CD8-positive, alpha-beta memory T cell (primary cell): ENCODE measurements at regions not wholly inside any gene's neighbourhood (a gene's known extent, or its start where the extent isn't known, plus 50 kb on each side); places are given as distances from the start of the nearest gene placed in this dataset.

Source experiments
- CTCF ChIA-PET: fragments of 350-600 bp; sonication (Branson Sonifier 250); formaldehyde crosslinking; loops from one replicate; lab custom pipeline; 2021; ENCODE audit warnings: antibody characterized with exemption; lab: Charles Lee
- POLR2A ChIA-PET: fragments of 350-600 bp; sonication (Branson Sonifier 250); formaldehyde crosslinking; loops from one replicate; lab custom pipeline; 2021; ENCODE audit warnings: antibody characterized with exemption; lab: Charles Lee
- DNase-seq, 5 donors: peaks; one replicate each; pipeline versions ENCODE4 v3.0.0 to v3.0.0-alpha.2; 2020 to 2022; ENCODE audit warnings: mixed read lengths in 1 of 5
- H3K27ac ChIP-seq: one replicate; pipeline ENCODE4 v1.7.0; 2013; ENCODE audit warnings: low read depth, mild to moderate bottlenecking, low read length, moderate library complexity
- H3K27me3 ChIP-seq: 2 replicates; pipeline ENCODE4 v1.7.0; 2013; ENCODE audit warnings: low read length, mild to moderate bottlenecking; ENCODE audit not compliant: insufficient read depth, poor library complexity, severe bottlenecking
- H3K36me3 ChIP-seq: 2 replicates; pipeline ENCODE4 v1.7.0; 2013; ENCODE audit warnings: mild to moderate bottlenecking, low read length, moderate library complexity; ENCODE audit not compliant: insufficient read depth
- H3K4me1 ChIP-seq: 2 replicates; pipeline ENCODE4 v1.7.0; 2013; ENCODE audit warnings: mild to moderate bottlenecking, low read length, moderate library complexity; ENCODE audit not compliant: insufficient read depth
- H3K4me3 ChIP-seq: 2 replicates; pipeline ENCODE4 v1.7.0; 2013; ENCODE audit warnings: mild to moderate bottlenecking, low read length
- H3K9me3 ChIP-seq: 2 replicates; pipeline ENCODE4 v1.7.0; 2013; ENCODE audit warnings: mild to moderate bottlenecking, low read length
- H3K27ac Mint-ChIP-seq, 8 donors: one replicate each; pipeline ENCODE4 v1.8.0; 2020 to 2021; ENCODE audit warnings: mixed read lengths in 8 of 8, mild to moderate bottlenecking in 6 of 8, inconsistent platforms in 3 of 8, moderate library complexity in 3 of 8
- H3K27me3 Mint-ChIP-seq, 2 donors: one replicate each; pipeline ENCODE4 v1.8.0; 2020 to 2021; ENCODE audit warnings: mixed read lengths in 2 of 2, mild to moderate bottlenecking in 1 of 2, moderate library complexity in 1 of 2
- H3K36me3 Mint-ChIP-seq, 3 donors: one replicate each; pipeline ENCODE4 v1.8.0; 2020 to 2021; ENCODE audit warnings: mixed read lengths in 3 of 3, inconsistent platforms in 1 of 3, mild to moderate bottlenecking in 1 of 3
- H3K4me1 Mint-ChIP-seq, 3 donors: one replicate each; pipeline ENCODE4 v1.8.0; 2020 to 2021; ENCODE audit warnings: mixed read lengths in 3 of 3, inconsistent platforms in 1 of 3, mild to moderate bottlenecking in 1 of 3
- H3K4me3 Mint-ChIP-seq, 7 donors: one replicate each; pipeline ENCODE4 v1.8.0; 2020 to 2021; ENCODE audit warnings: mixed read lengths in 7 of 7, mild to moderate bottlenecking in 6 of 7, moderate library complexity in 4 of 7, inconsistent platforms in 2 of 7
- H3K9me3 Mint-ChIP-seq, 5 donors: one replicate each; pipeline ENCODE4 v1.8.0; 2020 to 2022; ENCODE audit warnings: mixed read lengths in 5 of 5, mild to moderate bottlenecking in 3 of 5, moderate library complexity in 2 of 5, inconsistent platforms in 1 of 5

- H3K4me1 ChIP-seq: no peaks in the 10 kb centered on the region
- Mint-ChIP-seq H3K4me3 (no peak overlapping the region), H3K4me1 (no peaks in the 10 kb centered on the region), H3K36me3 (no peaks in the 10 kb centered on the region), H3K27ac (no peak overlapping the region), H3K9me3 (no peaks in the 10 kb centered on the region), H3K27me3 (no peaks in the 10 kb centered on the region)
- CTCF ChIA-PET: no interaction called here
- no peak for DNase-seq
- H3K27ac ChIP-seq: no peak overlapping the region
- no peaks in the 10 kb centered on the region for H3K27me3 ChIP-seq
- no peaks in the 10 kb centered on the region for H3K9me3 ChIP-seq
- H3K4me3 ChIP-seq: no peak overlapping the region
- H3K36me3 ChIP-seq: no peaks in the 10 kb centered on the region
- POLR2A ChIA-PET: no interaction called here
These were observed 110.5 kb downstream of the VEGFA start for GRCh38 chr6:43880236-43881137.

- no peak overlapping the region for H3K27ac Mint-ChIP-seq
- H3K4me1 Mint-ChIP-seq: no peaks in the 10 kb centered on the region
- H3K9me3 Mint-ChIP-seq: no peaks in the 10 kb centered on the region
These were observed 109.7 kb downstream of the VEGFA start for GRCh38 chr6:43879722-43880121.

GRCh38 chr6:43878823-43879495 is 108.9 kb downstream of the VEGFA start:
- Histone ChIP-seq H3K4me1 (no peaks in the 10 kb centered on the region), H3K36me3 (no peaks in the 10 kb centered on the region), H3K27me3 (no peaks in the 10 kb centered on the region), H3K9me3 (no peaks in the 10 kb centered on the region), H3K4me3 (no peak overlapping the region), H3K27ac (no peak overlapping the region)
- no peaks in the 10 kb centered on the region for H3K4me1 Mint-ChIP-seq
- no peak for DNase-seq
- H3K27ac Mint-ChIP-seq: no peak overlapping the region
- POLR2A ChIA-PET: no interaction called here
- H3K27me3 Mint-ChIP-seq: no peaks in the 10 kb centered on the region
- CTCF ChIA-PET: no interaction called here
- no peaks in the 10 kb centered on the region for H3K9me3 Mint-ChIP-seq
- H3K4me3 Mint-ChIP-seq: no peak overlapping the region
- no peaks in the 10 kb centered on the region for H3K36me3 Mint-ChIP-seq

More at GRCh38 chr6:43879722-43880121, 109.7 kb downstream of the VEGFA start:
- Histone ChIP-seq H3K4me1 (no peaks in the 10 kb centered on the region), H3K9me3 (no peaks in the 10 kb centered on the region), H3K36me3 (no peaks in the 10 kb centered on the region), H3K27ac (no peak overlapping the region), H3K4me3 (no peak overlapping the region), H3K27me3 (no peaks in the 10 kb centered on the region)
- Mint-ChIP-seq H3K27me3 (no peaks in the 10 kb centered on the region), H3K4me3 (no peak overlapping the region), H3K36me3 (no peaks in the 10 kb centered on the region)
- no peak for DNase-seq
- POLR2A ChIA-PET: no interaction called here
- CTCF ChIA-PET: no interaction called here

GRCh38 chr6:43878127-43878634 is 108.2 kb downstream of the VEGFA start:
- Histone ChIP-seq H3K27me3 (no peaks in the 10 kb centered on the region), H3K4me1 (no peaks in the 10 kb centered on the region), H3K27ac (no peak overlapping the region), H3K36me3 (no peaks in the 10 kb centered on the region), H3K9me3 (no peaks in the 10 kb centered on the region), H3K4me3 (no peak overlapping the region)
- H3K36me3 Mint-ChIP-seq: no peaks in the 10 kb centered on the region
- no peak for DNase-seq
- no peak overlapping the region for H3K4me3 Mint-ChIP-seq
- H3K27ac Mint-ChIP-seq: no peak overlapping the region
- no peaks in the 10 kb centered on the region for H3K9me3 Mint-ChIP-seq
- H3K4me1 Mint-ChIP-seq: no peaks in the 10 kb centered on the region
- ChIA-PET CTCF (no interaction called here), POLR2A (no interaction called here)
- H3K27me3 Mint-ChIP-seq: no peaks in the 10 kb centered on the region

GRCh38 chr6:43877463-43878126 is 107.6 kb downstream of the VEGFA start:
- Mint-ChIP-seq H3K9me3 (no peaks in the 10 kb centered on the region), H3K27me3 (no peaks in the 10 kb centered on the region)
- POLR2A ChIA-PET: no interaction called here

GRCh38 chr6:43877036-43877435 is 107.0 kb downstream of the VEGFA start:
- no peak overlapping the region for H3K4me3 Mint-ChIP-seq
- POLR2A ChIA-PET: no interaction called here

More at GRCh38 chr6:43877463-43878126, 107.6 kb downstream of the VEGFA start:
- H3K36me3 Mint-ChIP-seq: no peaks in the 10 kb centered on the region
- no peaks in the 10 kb centered on the region for H3K4me1 ChIP-seq
- peak overlapping the region in 1 of 8 donors; percentile 1 for H3K27ac Mint-ChIP-seq
- H3K27me3 ChIP-seq: no peaks in the 10 kb centered on the region
- H3K36me3 ChIP-seq: no peaks in the 10 kb centered on the region
- no peak for DNase-seq
- no peak overlapping the region for H3K4me3 Mint-ChIP-seq
- H3K4me3 ChIP-seq: no peak overlapping the region
- CTCF ChIA-PET: no interaction called here
- H3K27ac ChIP-seq: no peak overlapping the region
- no peaks in the 10 kb centered on the region for H3K9me3 ChIP-seq
- H3K4me1 Mint-ChIP-seq: no peaks in the 10 kb centered on the region

GRCh38 chr6:43876602-43877001 is 106.6 kb downstream of the VEGFA start:
- H3K27ac Mint-ChIP-seq: no peak overlapping the region
- no peaks in the 10 kb centered on the region for H3K4me1 Mint-ChIP-seq
- ChIA-PET POLR2A (no interaction called here), CTCF (no interaction called here)
- H3K9me3 ChIP-seq: no peaks in the 10 kb centered on the region
- DNase-seq: no peak
- H3K4me1 ChIP-seq: no peaks in the 10 kb centered on the region
- H3K9me3 Mint-ChIP-seq: no peaks in the 10 kb centered on the region
- H3K27me3 ChIP-seq: no peaks in the 10 kb centered on the region
- H3K27ac ChIP-seq: no peak overlapping the region
- no peaks in the 10 kb centered on the region for H3K36me3 Mint-ChIP-seq
- no peaks in the 10 kb centered on the region for H3K36me3 ChIP-seq
- H3K4me3 ChIP-seq: no peak overlapping the region
- no peak overlapping the region for H3K4me3 Mint-ChIP-seq
- no peaks in the 10 kb centered on the region for H3K27me3 Mint-ChIP-seq

More at GRCh38 chr6:43877036-43877435, 107.0 kb downstream of the VEGFA start:
- no peaks in the 10 kb centered on the region for H3K4me1 Mint-ChIP-seq
- H3K27me3 Mint-ChIP-seq: no peaks in the 10 kb centered on the region
- Histone ChIP-seq H3K9me3 (no peaks in the 10 kb centered on the region), H3K4me3 (no peak overlapping the region), H3K36me3 (no peaks in the 10 kb centered on the region), H3K27ac (no peak overlapping the region), H3K4me1 (no peaks in the 10 kb centered on the region), H3K27me3 (no peaks in the 10 kb centered on the region)
- CTCF ChIA-PET: no interaction called here
- no peaks in the 10 kb centered on the region for H3K9me3 Mint-ChIP-seq
- no peak overlapping the region for H3K27ac Mint-ChIP-seq
- H3K36me3 Mint-ChIP-seq: no peaks in the 10 kb centered on the region
- DNase-seq: no peak
